GM18873 (cell line): ENCODE measurements at regions not wholly inside any gene's neighbourhood (a gene's known extent, or its start where the extent isn't known, plus 50 kb on each side); places are given as distances from the start of the nearest gene placed in this dataset.
"Not testable (repeated sequence)": the region's sequence is repeated elsewhere in the genome, so short reads cannot be mapped to it uniquely, and the experiment has no call there.

Source experiments
- ATAC-seq: cut with Tn5 transposase; IDR thresholded peaks from one replicate; pipeline ENCODE4 v1.9.1; 2021; ENCODE audit warnings: mild to moderate bottlenecking, moderate library complexity, moderate number of reproducible peaks; ENCODE audit not compliant: unreplicated experiment, low FRiP score

- ATAC-seq, result no peak
Measured at GRCh38 chr12:42750356-42750755, 160.8 kb upstream of the PRICKLE1 start.

GRCh38 chr12:42749239-42749638 is 159.7 kb upstream of the PRICKLE1 start:
- ATAC-seq, result no peak

- ATAC-seq, result no peak
Measured at GRCh38 chr12:42744539-42745182, 155.1 kb upstream of the PRICKLE1 start.

- ATAC-seq, result no peak
Measured at GRCh38 chr12:42742716-42743115, 153.2 kb upstream of the PRICKLE1 start.

- ATAC-seq, result no peak
Measured at GRCh38 chr12:42741771-42742510, 152.4 kb upstream of the PRICKLE1 start.

GRCh38 chr12:42741091-42741490 is 151.5 kb upstream of the PRICKLE1 start:
- no peak for ATAC-seq

GRCh38 chr12:42737398-42737797 is 147.9 kb upstream of the PRICKLE1 start:
- ATAC-seq, result no peak

- no peak for ATAC-seq
Measured at GRCh38 chr12:42735861-42736361, 146.4 kb upstream of the PRICKLE1 start.

GRCh38 chr12:42733911-42734310 is 144.4 kb upstream of the PRICKLE1 start:
- no peak for ATAC-seq

GRCh38 chr12:42732908-42733411 is 143.4 kb upstream of the PRICKLE1 start:
- ATAC-seq, result no peak

GRCh38 chr12:42730291-42730690 is 140.7 kb upstream of the PRICKLE1 start:
- ATAC-seq, result no peak

- ATAC-seq, result no peak
Measured at GRCh38 chr12:42729535-42729900, 140.0 kb upstream of the PRICKLE1 start.

- no peak for ATAC-seq
Measured at GRCh38 chr12:42728770-42729534, 139.4 kb upstream of the PRICKLE1 start.

- no peak for ATAC-seq
Measured at GRCh38 chr12:42728287-42728686, 138.7 kb upstream of the PRICKLE1 start.

GRCh38 chr12:42725809-42726208 is 136.3 kb upstream of the PRICKLE1 start:
- no peak for ATAC-seq

- ATAC-seq, result no peak
Measured at GRCh38 chr12:42716491-42716891, 126.9 kb upstream of the PRICKLE1 start.

- not testable (repeated sequence) for ATAC-seq
Measured at GRCh38 chr12:42713566-42713965, 124.0 kb upstream of the PRICKLE1 start.

GRCh38 chr12:42708374-42708773 is 118.8 kb upstream of the PRICKLE1 start:
- ATAC-seq, result not testable (repeated sequence)

- no peak for ATAC-seq
Measured at GRCh38 chr12:42707312-42708226, 118.0 kb upstream of the PRICKLE1 start.

GRCh38 chr12:42706321-42706720 is 116.8 kb upstream of the PRICKLE1 start:
- ATAC-seq, result no peak
